GM23248 (cell line): ENCODE measurements at regions not wholly inside any gene's neighbourhood (a gene's known extent, or its start where the extent isn't known, plus 50 kb on each side); places are given as distances from the start of the nearest gene placed in this dataset.

Source experiments
- DNase-seq: peaks from one replicate; pipeline ENCODE4 v3.0.0-alpha.2; 2015
- H2AFZ ChIP-seq: fragments of 200-600 bp; sonication (generic); 2 replicates; pipeline ENCODE4 v1.6.1; 2016; ENCODE audit warnings: antibody characterized with exemption
- H3F3A ChIP-seq: fragments of 200-600 bp; sonication (generic); 2 replicates; pipeline ENCODE4 v1.6.1; 2016; ENCODE audit warnings: mild to moderate bottlenecking, antibody characterized with exemption, mixed run types; ENCODE audit not compliant: insufficient read depth
- H3K27ac ChIP-seq: fragments of 200-600 bp; sonication (generic); 2 replicates; pipeline ENCODE4 v1.5.1; 2016; ENCODE audit warnings: mild to moderate bottlenecking
- H3K27me3 ChIP-seq: fragments of 200-600 bp; sonication (generic); replicated peaks from 2 replicates; pipeline ENCODE4 v1.6.1; 2016; ENCODE audit warnings: mild to moderate bottlenecking; ENCODE audit not compliant: insufficient read depth
- H3K36me3 ChIP-seq: fragments of 200-600 bp; sonication (generic); 2 replicates; pipeline ENCODE4 v1.6.1; 2016; ENCODE audit warnings: low read depth, mild to moderate bottlenecking
- H3K4me1 ChIP-seq: fragments of 200-600 bp; sonication (generic); 2 replicates; pipeline ENCODE4 v1.6.1; 2016; ENCODE audit warnings: mild to moderate bottlenecking; ENCODE audit not compliant: insufficient read depth
- H3K4me2 ChIP-seq: fragments of 200-600 bp; sonication (generic); one replicate; pipeline ENCODE4 v1.6.1; 2016; ENCODE audit warnings: mild to moderate bottlenecking; ENCODE audit not compliant: unreplicated experiment
- H3K4me3 ChIP-seq: fragments of 200-600 bp; sonication (generic); 2 replicates; pipeline ENCODE4 v1.5.1; 2016; ENCODE audit warnings: mild to moderate bottlenecking
- H3K79me2 ChIP-seq: fragments of 200-600 bp; sonication (generic); 2 replicates; pipeline ENCODE4 v1.6.1; 2016; ENCODE audit warnings: mild to moderate bottlenecking; ENCODE audit not compliant: insufficient read depth
- H3K9ac ChIP-seq: fragments of 200-600 bp; sonication (generic); 2 replicates; pipeline ENCODE4 v1.6.1; 2016; ENCODE audit warnings: mild to moderate bottlenecking
- H3K9me2 ChIP-seq: fragments of 200-600 bp; sonication (generic); 2 replicates; pipeline ENCODE4 v1.6.1; 2016; ENCODE audit warnings: mixed run types, mild to moderate bottlenecking, moderate library complexity; ENCODE audit not compliant: insufficient read depth
- H3K9me3 ChIP-seq: fragments of 200-600 bp; sonication (generic); one replicate; pipeline ENCODE4 v1.6.1; 2017; ENCODE audit warnings: low read depth
- H4K20me1 ChIP-seq: fragments of 200-600 bp; sonication (generic); 2 replicates; pipeline ENCODE4 v1.6.0; 2016; ENCODE audit not compliant: insufficient read depth
- EZH2 ChIP-seq: fragments of 200-600 bp; sonication (generic); IDR thresholded peaks from 2 replicates; pipeline ENCODE4 v1.6.1; 2018; ENCODE audit warnings: antibody characterized with exemption, mild to moderate bottlenecking; ENCODE audit not compliant: insufficient read depth, poor library complexity, severe bottlenecking
- EZH2phosphoT487 ChIP-seq: fragments of 200-600 bp; sonication (generic); IDR thresholded peaks from 2 replicates; pipeline ENCODE4 v1.6.1; 2018; ENCODE audit warnings: antibody characterized with exemption, moderate library complexity, mild to moderate bottlenecking, low read depth; ENCODE audit not compliant: insufficient read depth
- WGBS, 2 experiments: methylation state at CpG; one replicate each; pipeline ENCODE4 v1.1.6; 2015 to 2017; ENCODE audit warnings: low lambda C conversion rate in 2 of 2, low coverage in 1 of 2; ENCODE audit errors: missing lambda C conversion rate in 2 of 2; 5-methylcytosine and 5-hydroxymethylcytosine counted together
- in situ Hi-C: fragments of 300-500 bp; cut with MboI; formaldehyde crosslinking; loops from 2 replicates; pipeline ENCODE4 v1.15.0; 2020

GRCh38 chr1:36706416-36706815, 223.7 kb upstream of the CSF3R start:
- no peak overlapping the region for H3K27ac ChIP-seq
- H3K4me3 ChIP-seq, result no peak overlapping the region
- no peaks in the 10 kb centered on the region for H3K79me2 ChIP-seq
- no peak overlapping the region for H3K9ac ChIP-seq
- no peak for DNase-seq
- in situ Hi-C loops, result no loop called here
- TF ChIP-seq EZH2 (no peak), EZH2phosphoT487 (no peak)
- H2AFZ ChIP-seq, result no peak overlapping the region
- no peaks in the 10 kb centered on the region for H3F3A ChIP-seq
- no peaks in the 10 kb centered on the region for H3K9me2 ChIP-seq
- peaks cover 8% of the 10 kb centered on the region; the same call in 1 of the 2 replicates for H3K27me3 ChIP-seq
- no peaks in the 10 kb centered on the region for H3K4me1 ChIP-seq
- no peak overlapping the region for H3K4me2 ChIP-seq
- H4K20me1 ChIP-seq, result no peaks in the 10 kb centered on the region
- no peaks in the 10 kb centered on the region for H3K36me3 ChIP-seq
- H3K9me3 ChIP-seq, result no peaks in the 10 kb centered on the region
- 29 to 34% methylated on average over 10 of the region's 10 CpGs for WGBS, 2 experiments

- Histone ChIP-seq H3K4me2 (no peak overlapping the region), H3K9me3 (no peaks in the 10 kb centered on the region), H3K4me3 (no peak overlapping the region), H4K20me1 (no peaks in the 10 kb centered on the region), H3K9me2 (no peaks in the 10 kb centered on the region), H3K27ac (no peak overlapping the region), H3K9ac (no peak overlapping the region), H3K27me3 (peaks cover 5% of the 10 kb centered on the region; the same call in 1 of the 2 replicates), H3F3A (no peaks in the 10 kb centered on the region), H3K79me2 (no peaks in the 10 kb centered on the region), H3K36me3 (no peaks in the 10 kb centered on the region), H3K4me1 (no peaks in the 10 kb centered on the region), H2AFZ (no peak overlapping the region)
- DNase-seq, result no peak
- in situ Hi-C loops, result no loop called here
- 55 to 66% methylated on average over 4 of the region's 4 CpGs for WGBS, 2 experiments
- no peak for TF ChIP-seq EZH2phosphoT487
- TF ChIP-seq EZH2, result no peak
Observed at GRCh38 chr1:36705629-36706028, 222.9 kb upstream of the CSF3R start.

DNA sequence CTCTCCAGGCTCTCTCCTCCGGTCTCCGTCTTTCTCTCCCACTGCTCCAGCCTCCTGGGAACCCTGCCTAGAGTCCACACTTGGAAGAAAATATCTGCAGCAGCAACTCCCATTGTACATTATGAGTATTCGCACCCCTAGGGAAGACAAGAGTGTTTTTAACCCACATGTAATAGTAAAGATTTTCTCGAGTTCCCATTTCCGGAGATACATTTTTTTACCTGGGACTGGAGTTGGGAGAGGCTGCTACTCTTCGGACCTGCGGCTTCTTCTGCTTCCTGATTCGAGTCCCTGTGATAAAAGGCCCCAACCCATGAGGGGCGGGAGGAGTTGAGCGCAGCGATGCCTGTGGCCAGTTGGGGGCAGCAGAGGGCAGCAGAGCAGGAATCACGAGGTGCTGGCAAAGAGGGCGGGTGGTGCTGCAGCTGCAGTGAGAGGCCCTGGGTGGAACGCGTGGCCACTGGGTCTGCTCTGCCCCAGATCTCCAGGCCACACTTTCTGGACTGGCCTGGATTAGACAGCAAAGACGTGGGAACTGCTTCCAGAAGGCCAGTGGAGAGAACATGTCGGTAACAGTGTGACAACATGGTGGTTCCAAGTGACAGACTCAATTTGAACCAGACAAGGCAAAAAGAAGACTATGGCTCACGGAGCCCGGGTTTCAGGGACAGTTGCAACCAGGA, 221.0 kb upstream of the CSF3R start:
- H3K9ac ChIP-seq, result no peak overlapping the region
- H3K4me1 ChIP-seq, result no peaks in the 10 kb centered on the region
- 8 to 9% methylated on average over 19 of the region's 19 CpGs for WGBS, 2 experiments
- in situ Hi-C loops, result no loop called here
- no peaks in the 10 kb centered on the region; the same call in 1 of the 2 replicates for H3K27me3 ChIP-seq
- no peaks in the 10 kb centered on the region for H4K20me1 ChIP-seq
- no peak overlapping the region for H3K27ac ChIP-seq
- H3K4me3 ChIP-seq, result no peak overlapping the region
- no peaks in the 10 kb centered on the region for H3K9me3 ChIP-seq
- TF ChIP-seq EZH2phosphoT487 (no peak), EZH2 (no peak)
- peak; percentile 79 for DNase-seq
- H3K79me2 ChIP-seq, result no peaks in the 10 kb centered on the region
- no peaks in the 10 kb centered on the region for H3F3A ChIP-seq
- no peaks in the 10 kb centered on the region for H3K9me2 ChIP-seq
- H2AFZ ChIP-seq, result 0 out of 2 replicates have a peak overlapping the region, but pooled peaks have one; percentile 20
- H3K4me2 ChIP-seq, result no peak overlapping the region
- H3K36me3 ChIP-seq, result no peaks in the 10 kb centered on the region

DNA sequence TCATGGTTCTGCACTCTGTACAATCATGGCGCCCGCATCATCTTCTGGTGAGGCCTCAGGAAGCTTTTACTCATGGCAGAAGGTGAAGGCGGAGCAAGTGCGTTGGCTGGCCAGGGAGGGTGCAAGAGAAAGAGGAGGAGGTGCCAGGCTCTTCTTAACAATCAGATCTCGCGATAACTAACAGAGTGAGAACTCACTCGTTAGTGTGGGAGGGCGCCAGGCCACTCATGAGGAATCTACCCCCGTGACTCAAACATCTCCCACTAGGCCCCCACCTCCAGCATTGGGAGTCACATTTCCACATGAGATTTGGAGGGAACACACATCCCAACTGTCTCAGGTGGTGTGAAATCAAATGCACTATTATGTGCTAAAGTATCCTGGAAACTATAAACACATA, 220.2 kb upstream of the CSF3R start:
- Histone ChIP-seq H3F3A (no peaks in the 10 kb centered on the region), H2AFZ (no peak overlapping the region), H3K27ac (no peak overlapping the region), H3K9ac (no peak overlapping the region), H3K4me1 (no peaks in the 10 kb centered on the region), H4K20me1 (no peaks in the 10 kb centered on the region), H3K9me3 (no peaks in the 10 kb centered on the region), H3K79me2 (no peaks in the 10 kb centered on the region), H3K27me3 (no peaks in the 10 kb centered on the region; the same call in 1 of the 2 replicates), H3K4me3 (no peak overlapping the region), H3K9me2 (no peaks in the 10 kb centered on the region), H3K36me3 (no peaks in the 10 kb centered on the region), H3K4me2 (no peak overlapping the region)
- WGBS, 2 experiments, result 35 to 38% methylated on average over 9 of the region's 9 CpGs
- TF ChIP-seq EZH2 (no peak), EZH2phosphoT487 (no peak)
- peak; percentile 13 for DNase-seq
- in situ Hi-C loops, result no loop called here
